GM04504 (cell line): ENCODE measurements at regions not wholly inside any gene's neighbourhood (a gene's known extent, or its start where the extent isn't known, plus 50 kb on each side); places are given as distances from the start of the nearest gene placed in this dataset.
"Not testable (repeated sequence)": the region's sequence is repeated elsewhere in the genome, so short reads cannot be mapped to it uniquely, and the experiment has no call there.

Source experiments
- DNase-seq: peaks from one replicate; pipeline ENCODE4 v3.0.0-alpha.2; 2012; ENCODE audit warnings: low read depth

DNA sequence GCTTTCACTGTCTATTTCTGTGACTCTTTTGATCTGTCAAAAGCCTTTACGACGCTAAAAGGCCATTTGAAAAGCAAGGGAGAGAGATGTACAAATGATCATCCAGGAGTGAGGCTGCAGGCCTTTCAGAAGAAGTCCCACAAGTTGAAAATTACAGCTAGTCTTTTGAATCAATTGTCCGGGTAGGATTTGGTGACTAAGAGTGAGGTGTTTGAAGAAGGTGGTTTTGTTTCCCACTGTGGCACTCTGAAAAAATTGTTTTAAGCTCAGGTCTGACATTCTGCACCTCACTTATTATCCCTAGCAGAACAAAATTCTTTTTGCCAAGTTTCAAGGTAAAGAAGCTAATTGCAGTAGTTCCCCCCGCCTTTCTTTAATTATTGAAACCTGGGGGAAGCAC is 50.8 kb upstream of the TMEM108 start:
- no peak for DNase-seq

DNA sequence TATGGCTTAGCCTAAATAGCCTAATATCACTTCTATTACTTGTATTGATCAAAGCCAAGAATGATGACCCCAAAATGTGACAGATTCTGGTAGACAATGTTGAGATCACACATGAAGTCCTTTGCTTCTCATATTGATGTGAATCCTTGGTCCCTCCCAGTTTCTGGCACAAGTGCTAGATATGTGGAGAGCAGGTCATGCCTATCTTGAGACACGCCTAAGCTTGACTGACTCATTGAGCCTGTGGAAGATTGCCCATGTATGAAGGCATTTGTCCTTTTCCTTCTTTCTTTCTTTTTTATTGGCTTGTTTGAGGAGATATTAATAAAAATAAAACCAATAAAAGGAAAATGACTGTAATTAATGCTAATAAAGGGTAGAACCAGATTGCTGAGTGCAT is 54.0 kb upstream of the TMEM108 start:
- no peak for DNase-seq

DNA sequence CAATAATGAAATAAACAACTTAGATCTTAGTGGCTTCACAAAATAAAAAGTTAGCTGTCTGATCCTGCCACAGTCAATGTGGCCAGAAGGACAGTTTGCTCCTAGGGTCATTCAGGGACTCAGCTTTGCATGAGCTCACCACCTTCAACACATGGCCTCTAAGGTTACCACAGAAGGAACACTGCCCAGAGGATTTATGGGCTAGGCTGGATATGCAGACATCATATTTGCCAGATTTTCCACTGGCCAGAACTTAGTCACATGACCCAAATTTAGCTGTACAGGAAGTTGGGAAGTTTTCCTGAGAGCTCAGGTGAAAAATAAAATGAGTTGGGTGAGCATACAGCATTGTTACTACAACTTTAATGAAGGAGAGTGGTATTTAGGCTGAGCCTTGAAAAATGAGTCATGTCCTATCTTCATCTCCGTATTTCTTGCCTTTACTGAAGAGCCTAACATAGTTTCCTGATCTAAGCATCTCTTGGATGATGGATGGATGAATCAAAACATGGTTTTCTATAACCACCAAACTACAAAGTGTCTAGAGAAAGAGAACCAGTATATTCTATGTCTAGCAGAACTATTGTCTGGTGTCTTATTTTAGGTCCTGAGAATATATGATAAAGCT is 54.9 kb upstream of the TMEM108 start:
- no peak for DNase-seq

GRCh38 chr3:132981719-132982118 is 56.5 kb upstream of the TMEM108 start:
- DNase-seq: no peak

GRCh38 chr3:132980102-132980501 is 58.1 kb upstream of the TMEM108 start:
- DNase-seq: no peak

GRCh38 chr3:132979606-132980005 is 58.6 kb upstream of the TMEM108 start:
- no peak for DNase-seq

DNA sequence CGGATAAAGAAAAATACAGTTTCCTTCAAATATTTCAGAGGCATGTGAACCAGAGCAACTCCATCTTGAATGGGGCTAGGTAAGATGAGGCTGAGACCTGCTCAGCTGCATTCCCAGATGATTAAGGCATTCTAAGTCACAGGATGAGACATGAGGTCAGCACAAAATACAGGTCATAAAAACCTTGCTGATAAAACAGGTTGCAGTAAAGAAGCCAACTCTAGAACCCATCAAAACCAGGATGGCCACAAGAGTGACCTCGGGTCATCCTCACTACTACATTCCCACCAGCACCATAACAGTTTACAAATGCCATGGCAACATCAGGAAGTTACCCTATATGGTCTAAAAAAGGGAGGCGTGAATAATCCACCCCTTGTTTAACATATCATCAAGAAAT is 59.2 kb upstream of the TMEM108 start:
- DNase-seq: not testable (repeated sequence)

DNA sequence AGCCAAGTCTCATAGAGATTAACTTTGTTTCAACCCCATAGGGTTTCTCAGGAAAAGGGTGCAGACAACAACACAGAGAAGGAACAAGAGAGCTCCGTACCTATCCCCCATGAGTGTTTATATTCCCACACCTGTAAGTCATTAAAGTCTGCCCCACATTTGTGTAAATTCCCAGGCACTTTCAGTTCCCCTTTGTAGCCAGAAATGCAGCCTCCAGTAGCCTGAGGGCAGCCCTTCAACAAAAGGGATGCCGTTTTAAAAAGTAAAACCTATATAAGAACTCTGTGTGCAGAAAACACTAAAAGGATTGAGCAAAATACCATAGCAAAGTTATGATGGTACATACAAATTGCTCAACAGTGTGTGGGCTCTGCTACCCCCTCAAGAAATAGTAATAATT is 59.7 kb upstream of the TMEM108 start:
- DNase-seq: no peak

- DNase-seq: no peak
Measured at GRCh38 chr3:132974097-132974496, 64.1 kb upstream of the TMEM108 start.

DNA sequence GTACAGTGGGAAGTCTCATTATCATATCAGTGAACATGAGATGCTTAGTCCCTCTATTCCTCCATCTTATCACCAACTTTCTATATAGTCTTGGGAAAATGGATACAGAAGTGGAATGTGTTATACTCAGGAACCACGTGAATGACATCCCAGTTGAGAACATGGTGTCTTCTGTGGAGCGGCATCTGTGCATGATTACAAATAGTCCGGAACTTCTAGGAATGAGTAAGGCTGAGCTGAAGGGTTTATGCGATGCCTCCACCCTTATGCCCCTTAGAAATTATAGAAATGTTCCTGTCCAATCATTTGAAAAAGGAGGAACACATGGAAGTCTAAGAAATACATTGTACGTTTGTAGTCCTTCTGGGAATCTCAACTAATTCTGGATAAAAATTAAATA is 64.8 kb upstream of the TMEM108 start:
- no peak for DNase-seq

DNA sequence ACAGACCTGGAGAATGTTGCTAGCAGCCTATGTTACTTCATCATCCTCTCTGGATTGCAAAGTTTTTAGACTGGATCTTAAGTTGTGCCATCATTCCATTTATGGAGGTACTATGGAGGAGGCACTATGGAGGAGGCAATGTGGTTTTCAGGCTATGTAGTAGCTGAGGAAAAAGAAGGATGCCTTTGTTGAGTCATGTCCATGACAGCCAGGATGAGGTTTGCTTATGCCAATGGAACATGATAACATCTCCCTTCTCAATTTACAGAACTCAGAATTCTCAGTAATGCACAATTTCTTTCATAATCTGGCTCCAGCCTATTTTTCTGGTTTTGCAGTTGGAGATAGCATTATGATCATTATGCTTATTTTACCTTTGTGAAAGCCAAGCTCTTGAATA is 65.9 kb upstream of the TMEM108 start:
- no peak for DNase-seq

GRCh38 chr3:132966374-132966773 is 71.8 kb upstream of the TMEM108 start:
- DNase-seq: no peak

DNA sequence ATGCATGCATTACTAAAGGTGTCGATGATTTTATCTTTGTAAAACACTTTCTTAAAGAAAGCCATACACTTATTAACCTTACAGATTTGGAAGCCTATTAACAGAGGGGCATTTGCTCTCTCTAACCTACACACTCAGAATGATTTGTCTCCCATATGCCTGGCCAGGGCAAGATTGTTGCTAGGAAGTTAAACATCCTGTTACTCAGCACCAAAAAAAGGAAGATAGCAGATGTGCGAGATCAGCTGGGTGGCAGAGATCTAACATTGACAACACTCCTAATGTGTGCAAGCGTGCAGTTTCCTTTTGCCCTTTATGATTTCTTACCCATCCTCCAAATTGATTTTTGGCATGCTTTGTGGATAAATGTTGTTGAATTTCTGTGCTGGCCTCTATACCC is 73.9 kb upstream of the TMEM108 start:
- no peak for DNase-seq

DNA sequence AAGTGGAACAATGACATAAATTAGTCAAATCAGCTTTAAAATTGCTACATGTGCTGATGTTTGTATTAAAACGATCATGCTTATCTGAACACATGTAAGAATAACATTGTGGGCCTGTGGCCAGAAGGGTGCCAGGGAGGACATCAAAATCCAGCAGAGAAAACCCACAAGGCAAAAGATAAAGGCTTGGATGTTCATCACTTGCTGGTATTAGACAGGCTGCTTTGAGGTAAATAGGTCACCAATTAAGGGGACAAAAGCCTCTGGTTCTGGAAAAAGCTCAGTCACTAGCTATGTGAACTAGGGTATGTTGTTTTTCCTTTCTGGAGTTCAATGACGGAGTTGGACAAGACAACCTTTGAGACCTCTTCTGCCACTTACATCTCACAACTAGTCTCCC is 74.4 kb upstream of the TMEM108 start:
- DNase-seq: no peak

- no peak for DNase-seq
Measured at GRCh38 chr3:132961991-132962390, 76.2 kb upstream of the TMEM108 start.

DNA sequence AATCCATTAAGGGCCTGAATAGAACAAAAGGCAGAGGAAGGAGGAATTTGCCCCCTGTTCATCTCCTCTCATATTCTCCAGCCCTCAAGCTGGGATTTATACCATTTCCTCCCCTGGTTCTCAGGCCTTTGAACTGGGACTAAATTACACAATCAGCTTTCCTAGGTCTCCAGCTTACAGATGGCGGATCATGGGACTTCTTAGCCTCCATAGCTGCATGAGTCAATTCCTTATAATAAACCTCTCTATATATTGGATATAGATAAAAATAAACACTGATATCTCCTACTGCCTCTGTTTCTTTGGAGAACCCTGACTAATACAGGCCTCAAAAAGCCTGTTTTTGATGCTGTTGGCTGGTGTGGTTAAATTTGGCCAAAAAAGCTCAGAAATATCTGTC is 84.5 kb upstream of the TMEM108 start:
- DNase-seq: no peak

DNA sequence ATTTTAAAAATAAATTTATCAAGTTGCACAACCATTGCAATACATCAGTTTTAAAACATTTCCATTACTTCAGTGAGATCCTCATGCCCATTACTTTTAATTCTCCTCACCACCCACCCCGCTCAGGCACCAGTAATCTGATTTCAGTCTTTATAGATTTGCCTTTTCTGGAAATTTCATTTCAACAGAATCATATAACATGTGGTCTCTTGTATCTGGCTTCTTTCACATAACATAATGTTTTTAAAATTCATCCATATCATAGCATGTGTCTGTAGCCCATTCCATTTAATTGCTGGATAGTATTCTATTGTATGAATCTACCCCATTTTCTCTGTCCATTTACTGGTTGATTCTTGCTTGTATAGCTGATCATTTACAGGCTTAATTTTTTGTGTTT is 110.3 kb upstream of the TMEM108 start:
- DNase-seq: no peak

DNA sequence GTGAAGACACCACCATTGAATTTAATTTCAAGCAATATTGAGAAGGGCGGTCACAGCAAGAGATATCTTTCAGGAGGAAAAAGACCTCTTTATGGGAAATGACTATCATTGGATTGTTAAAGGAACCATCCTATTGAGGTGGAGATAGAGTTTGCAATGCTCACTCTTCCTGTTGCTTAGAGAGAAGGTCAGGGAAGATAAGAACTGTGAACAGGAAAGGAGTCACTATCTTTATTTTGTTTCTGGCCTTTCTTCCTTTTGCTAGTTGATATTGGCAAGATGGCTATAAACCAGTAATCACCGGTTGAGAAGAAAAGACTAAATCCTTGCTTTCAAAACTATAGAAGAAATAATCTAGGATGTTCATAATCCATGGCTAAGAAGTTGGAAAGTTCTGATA is 112.1 kb upstream of the TMEM108 start:
- DNase-seq: no peak

GRCh38 chr3:132925256-132925930 is 112.8 kb upstream of the TMEM108 start:
- DNase-seq: no peak

DNA sequence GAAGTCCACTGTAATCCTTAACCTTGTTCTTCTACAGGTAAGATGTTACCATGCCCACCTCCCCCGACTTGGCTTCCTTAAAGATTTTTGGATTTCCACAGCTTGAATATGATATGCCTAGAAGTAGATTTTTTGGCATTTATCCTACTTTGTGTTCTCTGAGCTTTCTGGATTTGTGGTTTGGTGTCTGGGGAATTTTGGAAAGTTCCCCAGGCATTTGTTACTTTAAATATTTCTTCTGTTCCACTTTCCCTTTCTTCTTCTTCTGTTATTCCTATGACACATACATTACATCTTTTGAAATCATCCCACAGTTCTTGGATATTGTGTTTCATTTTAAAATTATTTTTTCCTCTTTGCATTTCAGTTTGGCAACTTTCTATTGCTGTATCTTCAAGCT is 122.1 kb upstream of the TMEM108 start:
- DNase-seq: no peak

DNA sequence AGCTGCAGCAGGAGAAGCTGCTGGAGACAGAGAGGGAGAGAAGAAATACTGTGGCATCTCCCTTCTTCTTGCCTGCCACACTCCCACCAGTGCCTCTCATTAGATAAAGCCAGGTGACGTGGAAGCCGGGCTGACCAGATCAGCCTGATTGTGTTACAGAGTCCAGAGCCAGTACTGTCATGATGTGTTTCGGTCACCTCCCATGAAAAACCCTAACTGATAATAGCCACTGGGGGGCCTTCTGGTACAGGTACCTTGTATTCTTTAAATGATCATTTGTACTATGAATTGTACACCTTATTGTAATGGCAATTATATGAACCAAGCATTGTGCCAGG is 125.8 kb upstream of the TMEM108 start:
- DNase-seq: no peak

DNA sequence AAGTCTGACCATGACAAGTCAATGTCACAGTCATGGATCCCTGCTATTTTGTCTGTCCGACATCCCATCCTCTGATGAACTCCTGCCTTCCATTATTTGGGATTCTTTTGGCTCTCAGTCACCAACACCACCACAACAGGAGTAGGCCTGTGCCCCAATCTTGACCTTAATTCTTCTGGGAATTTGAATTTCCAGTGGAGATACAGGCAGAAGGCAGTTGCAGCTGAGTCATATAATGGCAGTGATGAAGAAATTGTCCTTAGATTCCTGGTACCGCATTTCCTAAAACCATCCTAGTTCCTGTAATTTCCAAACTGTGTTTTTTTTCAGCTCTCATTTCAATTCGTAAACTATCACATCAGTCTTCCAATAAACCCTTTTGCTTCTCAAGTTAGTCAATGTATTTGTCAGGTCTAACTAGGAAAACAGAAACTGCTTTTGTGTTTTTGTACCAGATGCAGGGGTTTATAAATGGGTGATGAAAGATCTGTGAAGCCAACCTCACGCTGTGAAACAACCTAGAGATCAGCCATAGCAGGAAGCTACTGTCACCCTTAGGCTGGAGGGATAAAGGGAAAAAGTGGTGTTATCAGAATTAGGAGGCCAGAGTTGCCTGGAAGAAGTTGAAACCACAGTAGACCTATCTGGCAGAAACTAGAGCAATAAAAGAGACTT is 126.3 kb upstream of the TMEM108 start:
- no peak for DNase-seq

- no peak for DNase-seq
Measured at GRCh38 chr3:132907293-132907692, 130.9 kb upstream of the TMEM108 start.

- DNase-seq: no peak
Measured at GRCh38 chr3:132900481-132900880, 137.7 kb upstream of the TMEM108 start.
